ENCODE measurements at regions not wholly inside any gene's neighbourhood (a gene's known extent, or its start where the extent isn't known, plus 50 kb on each side); places are given as distances from the start of the nearest gene placed in this dataset.

- intact Hi-C loops (cut with DNase I; ENCODE audit: low total_unique reads), result no loop called here
- Histone ChIP-seq H3K4me1 (no peaks in the 10 kb centered on the region), H3K9me3 (peaks cover 0 to 19% (median 5%) of the 10 kb centered on the region in 8 donors), H3K36me3 (no peaks in the 10 kb centered on the region), H3K27ac (no peak overlapping the region), H3K4me3 (no peak overlapping the region), H3K27me3 (replicated peaks in 1 of 7) (no peaks in the 10 kb centered on the region)
- DNase-seq, result no peak
- no peak for TF ChIP-seq CTCF (IDR thresholded peaks at IDR 0.05 in 8 of 11, conservative IDR thresholded peaks at IDR 0.05 in 3 of 11)
- TF ChIP-seq POLR2A (IDR thresholded peaks at IDR 0.05), result no peak
- TF ChIP-seq POLR2AphosphoS5 (IDR thresholded peaks at IDR 0.05), result no peak
These were observed 77.5 kb upstream of the SORCS3 start for GRCh38 chr10:104563548-104563947.

- intact Hi-C loops (cut with DNase I; ENCODE audit: low total_unique reads), result no loop called here
- WGBS, 5 donors, result 67 to 93% (median 83%) methylated on average over 1 of the region's 1 CpG
- DNase-seq, result no peak
- TF ChIP-seq CTCF (IDR thresholded peaks at IDR 0.05 in 8 of 11, conservative IDR thresholded peaks at IDR 0.05 in 3 of 11), result no peak
- no peak for TF ChIP-seq POLR2A (IDR thresholded peaks at IDR 0.05)
- no peak for TF ChIP-seq POLR2AphosphoS5 (IDR thresholded peaks at IDR 0.05)
- no peaks in the 10 kb centered on the region for H3K4me1 ChIP-seq
- H3K9me3 ChIP-seq, result peaks cover 0 to 30% (median 26%) of the 10 kb centered on the region in 8 donors
- no peaks in the 10 kb centered on the region for H3K36me3 ChIP-seq
- peaks cover 0 to 23% (median 0%) of the 10 kb centered on the region in 7 donors for H3K27me3 ChIP-seq (replicated peaks in 1 of 7)
- no peak overlapping the region for H3K27ac ChIP-seq
- H3K4me3 ChIP-seq, result no peak overlapping the region
These were observed 66.7 kb upstream of the SORCS3 start for GRCh38 chr10:104574427-104574826.

GRCh38 chr10:104574838-104575237 lies 66.3 kb upstream of the SORCS3 start:
- Histone ChIP-seq H3K27me3 (replicated peaks in 1 of 7) (peaks cover 0 to 27% (median under 1%) of the 10 kb centered on the region in 7 donors), H3K27ac (no peak overlapping the region), H3K4me1 (no peaks in the 10 kb centered on the region), H3K9me3 (peaks cover 0 to 26% (median 21%) of the 10 kb centered on the region in 8 donors), H3K4me3 (no peak overlapping the region), H3K36me3 (no peaks in the 10 kb centered on the region)
- TF ChIP-seq CTCF (IDR thresholded peaks at IDR 0.05 in 8 of 11, conservative IDR thresholded peaks at IDR 0.05 in 3 of 11) (no peak), POLR2A (IDR thresholded peaks at IDR 0.05) (no peak), POLR2AphosphoS5 (IDR thresholded peaks at IDR 0.05) (no peak)
- DNase-seq, result no peak
- intact Hi-C loops (cut with DNase I; ENCODE audit: low total_unique reads), result no loop called here

- no peak for DNase-seq
- Histone ChIP-seq H3K27ac (no peak overlapping the region), H3K36me3 (no peaks in the 10 kb centered on the region), H3K9me3 (peaks cover 0 to 8% (median 4%) of the 10 kb centered on the region in 8 donors), H3K4me1 (peaks cover 0 to 9% (median 3%) of the 10 kb centered on the region in 6 donors), H3K4me3 (no peak overlapping the region), H3K27me3 (replicated peaks in 1 of 7) (peaks cover 0 to 40% (median 6%) of the 10 kb centered on the region in 7 donors)
- intact Hi-C loops (cut with DNase I; ENCODE audit: low total_unique reads), result no loop called here
- 85 to 93% (median 87%) methylated on average over 5 of the region's 5 CpGs for WGBS, 5 donors
- TF ChIP-seq CTCF (IDR thresholded peaks at IDR 0.05 in 8 of 11, conservative IDR thresholded peaks at IDR 0.05 in 3 of 11), result no peak
- TF ChIP-seq POLR2AphosphoS5 (IDR thresholded peaks at IDR 0.05), result no peak
- TF ChIP-seq POLR2A (IDR thresholded peaks at IDR 0.05), result no peak
These were observed 64.5 kb upstream of the SORCS3 start for GRCh38 chr10:104576611-104577010.

Measured in spleen (tissue), 11 donors.